BJ (cell line): ENCODE measurements at regions not wholly inside any gene's neighbourhood (a gene's known extent, or its start where the extent isn't known, plus 50 kb on each side); places are given as distances from the start of the nearest gene placed in this dataset.

Experiments used
- CTCF ChIA-PET: fragments of 350-600 bp; formaldehyde crosslinking; extraction: SDS; loops from one replicate; lab custom pipeline; 2021; ENCODE audit warnings: antibody characterized with exemption, inconsistent platforms; lab: Yijun Ruan, JAX
- POLR2A ChIA-PET: fragments of 300-600 bp; sonication (Branson Sonifier 250); formaldehyde crosslinking; extraction: SDS; loops from one replicate; lab custom pipeline; 2021; ENCODE audit warnings: antibody characterized with exemption; lab: Charles Lee
- DNase-seq: peaks from one replicate; pipeline ENCODE4 v3.0.0-alpha.2; 2011; ENCODE audit warnings: low read depth
- H3K27me3 ChIP-seq: 2 replicates; pipeline ENCODE4 v1.6.0; 2011; ENCODE audit warnings: low read length; ENCODE audit not compliant: control insufficient read depth, insufficient read depth
- H3K36me3 ChIP-seq: 2 replicates; pipeline ENCODE4 v1.5.1; 2011; ENCODE audit warnings: low read length; ENCODE audit not compliant: control insufficient read depth, insufficient read depth
- H3K4me3 ChIP-seq: 2 replicates; pipeline ENCODE4 v1.5.1; 2011; ENCODE audit warnings: low read depth, mild to moderate bottlenecking, control low read depth, low read length
- CTCF ChIP-seq: IDR thresholded peaks from 2 replicates; pipeline ENCODE4 v1.5.1; 2011; ENCODE audit warnings: low read depth, mild to moderate bottlenecking, control low read depth, inconsistent platforms, low read length, moderate library complexity; ENCODE audit not compliant: insufficient read depth

- CTCF ChIA-PET = interaction anchor here (0.6 to 0.8 kb wide), 2 partner anchors 10 to 44 kb away, joined by 3 read pairs; no protein-coding TSS in a partner anchor
- DNase-seq = no peak
- POLR2A ChIA-PET = no interaction called here
- TF ChIP-seq CTCF = no peak
- Histone ChIP-seq H3K27me3 (no peaks in the 10 kb centered on the region), H3K4me3 (no peak overlapping the region), H3K36me3 (no peaks in the 10 kb centered on the region)
These were observed 415.1 kb upstream of the NECTIN3 start for GRCh38 chr3:110656394-110657025.

GRCh38 chr3:110664148-110664547, 407.5 kb upstream of the NECTIN3 start:
- no peak for TF ChIP-seq CTCF
- Histone ChIP-seq H3K36me3 (no peaks in the 10 kb centered on the region), H3K27me3 (no peaks in the 10 kb centered on the region), H3K4me3 (no peak overlapping the region)
- ChIA-PET POLR2A (no interaction called here), CTCF (no interaction called here)
- DNase-seq = no peak

GRCh38 chr3:110666495-110666894, 405.1 kb upstream of the NECTIN3 start:
- ChIA-PET POLR2A (no interaction called here), CTCF (no interaction called here)
- TF ChIP-seq CTCF = no peak
- DNase-seq = no peak
- no peaks in the 10 kb centered on the region for H3K36me3 ChIP-seq
- H3K4me3 ChIP-seq = no peak overlapping the region
- no peaks in the 10 kb centered on the region for H3K27me3 ChIP-seq

- ChIA-PET CTCF (no interaction called here), POLR2A (no interaction called here)
- Histone ChIP-seq H3K27me3 (no peaks in the 10 kb centered on the region), H3K36me3 (no peaks in the 10 kb centered on the region), H3K4me3 (no peak overlapping the region)
- DNase-seq = no peak
- TF ChIP-seq CTCF = no peak
These were observed 404.4 kb upstream of the NECTIN3 start for GRCh38 chr3:110667216-110667615.

- Histone ChIP-seq H3K4me3 (no peak overlapping the region), H3K36me3 (no peaks in the 10 kb centered on the region), H3K27me3 (no peaks in the 10 kb centered on the region)
- no peak for TF ChIP-seq CTCF
- ChIA-PET POLR2A (no interaction called here), CTCF (no interaction called here)
- DNase-seq = no peak
These were observed 401.2 kb upstream of the NECTIN3 start for GRCh38 chr3:110670407-110670806.
